T-helper 1 cell treated with Interleukin-12 subunit alpha and Interleukin-12 subunit beta and Interleukin-4 antibody, amounts not matched to agents 30 ng/mL and 1 ng/mL, for 36 hours (primary cell): ENCODE measurements at regions not wholly inside any gene's neighbourhood (a gene's known extent, or its start where the extent isn't known, plus 50 kb on each side); places are given as distances from the start of the nearest gene placed in this dataset.

Source experiments
- intact Hi-C: fragments of 100-400 bp; cut with micrococcal nuclease; formaldehyde crosslinking; loops from one replicate; pipeline ENCODE4 v1.15.1; 2024

DNA sequence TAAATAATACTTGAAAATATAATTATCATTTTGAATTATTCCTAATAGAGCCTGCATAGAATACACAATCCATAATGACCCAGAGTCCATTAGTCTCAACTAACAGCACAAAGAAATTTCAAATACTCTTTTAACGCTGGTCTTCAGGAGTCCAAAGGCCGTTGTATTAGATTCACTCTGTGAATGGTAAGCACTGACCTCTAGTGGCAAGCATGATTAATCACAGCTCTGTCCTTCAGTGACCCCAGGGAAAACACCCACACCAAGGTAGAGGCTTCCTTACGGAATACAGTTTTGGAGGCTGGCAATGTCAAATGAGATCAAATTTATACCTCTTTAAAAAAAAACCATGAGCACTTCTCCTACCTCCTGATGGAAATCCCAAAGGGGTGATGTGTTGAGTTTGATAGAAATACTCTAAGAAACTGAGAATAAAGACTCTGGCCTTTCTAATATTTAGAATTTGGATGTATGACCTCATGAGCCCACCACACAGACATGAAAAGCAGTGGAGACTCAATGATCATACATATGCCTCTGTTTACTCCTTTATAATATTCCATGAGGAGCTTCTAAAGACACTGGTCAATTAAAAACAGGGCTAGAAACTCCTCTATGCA is 147.2 kb upstream of the DKK2 start:
- intact Hi-C loops: loop anchor here (2.0 kb wide), 1 partner anchor 814 kb away; the partner anchor contains the start of gene GIMD1

DNA sequence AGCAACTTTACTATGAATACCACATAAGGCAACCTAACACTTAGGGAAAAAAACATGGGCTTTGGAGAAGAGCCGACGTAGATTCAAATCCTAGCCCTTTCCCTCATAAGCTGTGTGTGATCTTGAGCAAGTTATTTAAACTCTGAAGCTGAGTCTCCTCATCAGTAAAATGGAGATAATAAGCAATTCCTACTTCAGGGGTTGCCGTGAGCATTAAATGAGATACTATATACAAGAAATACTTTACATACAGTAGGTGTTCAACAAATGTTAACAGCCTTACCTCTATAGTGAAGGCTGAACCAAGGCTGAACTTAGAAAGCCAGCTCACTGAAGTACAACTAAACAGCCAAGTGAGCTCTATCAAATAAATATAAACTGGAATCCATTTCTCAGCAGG is 146.2 kb upstream of the DKK2 start:
- intact Hi-C loops: loop anchor here (2.0 kb wide), 1 partner anchor 814 kb away; the partner anchor contains the start of gene GIMD1

DNA sequence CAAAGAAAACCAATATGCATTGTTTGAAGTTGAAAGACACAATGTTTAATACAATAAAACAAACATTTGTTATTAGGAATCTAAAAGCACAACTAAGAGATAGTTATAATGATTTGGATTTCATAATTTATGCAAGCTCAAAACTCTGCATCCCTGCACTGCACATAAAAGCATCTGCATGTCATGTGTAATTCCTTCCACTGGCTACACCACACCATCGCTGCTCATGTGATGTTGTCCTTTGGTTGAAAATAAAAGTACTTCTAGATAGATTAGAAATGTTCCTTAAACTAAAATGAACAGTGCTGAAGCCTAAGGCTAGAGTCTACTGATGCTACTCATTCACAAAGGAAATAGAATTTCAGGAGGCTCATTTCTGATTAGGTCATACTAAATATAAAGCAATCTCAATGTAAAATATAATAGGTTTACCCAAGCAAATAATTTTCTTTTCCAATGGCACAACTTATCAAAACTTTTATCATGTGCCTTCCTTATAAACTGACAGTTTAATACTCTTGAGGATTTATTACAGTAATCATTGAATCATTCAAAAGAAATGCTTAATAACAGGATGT is 130.8 kb upstream of the DKK2 start:
- intact Hi-C loops: no loop called here

DNA sequence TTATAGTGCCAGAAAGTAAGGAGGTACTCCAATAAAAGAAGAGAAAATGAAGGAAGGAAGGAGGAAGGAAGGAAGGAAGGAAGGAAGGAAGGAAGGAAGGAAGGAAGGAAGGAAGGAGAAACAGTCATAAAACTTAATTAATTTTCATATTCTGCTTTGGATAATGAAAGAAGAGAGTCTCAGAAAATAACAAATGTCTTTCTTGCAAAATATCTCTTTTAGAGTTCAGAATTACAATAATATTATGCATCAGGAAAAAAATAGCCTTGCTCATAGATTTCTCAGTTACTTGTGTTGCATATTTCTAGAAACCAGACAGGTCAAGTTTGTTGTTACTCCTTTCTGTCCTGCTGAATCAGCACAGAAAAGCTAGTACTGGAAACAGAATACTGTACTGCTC is 130.1 kb upstream of the DKK2 start:
- intact Hi-C loops: no loop called here

DNA sequence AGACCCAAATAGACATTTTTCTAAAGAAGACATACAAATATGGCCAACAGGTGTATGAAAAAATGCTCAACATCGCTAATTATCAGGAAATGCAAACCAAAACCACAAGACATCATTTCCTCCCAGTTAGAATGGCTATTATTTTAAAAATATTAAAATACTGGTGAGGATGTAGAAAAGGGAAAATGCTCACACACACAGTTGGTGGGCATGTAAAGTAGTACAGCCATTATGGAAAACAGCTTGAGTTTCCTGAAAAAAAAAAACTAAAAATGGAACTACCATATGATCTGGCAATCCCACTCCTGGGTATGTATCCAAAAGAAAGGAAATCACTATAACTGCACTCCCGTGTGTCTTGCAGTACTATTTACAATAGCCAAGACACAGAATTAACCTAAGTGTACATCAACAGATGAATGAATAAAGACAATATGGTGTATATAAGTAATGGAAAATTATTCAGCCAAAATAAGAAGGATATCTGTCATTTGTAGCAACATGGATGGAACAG is 128.9 kb upstream of the DKK2 start:
- intact Hi-C loops: no loop called here

DNA sequence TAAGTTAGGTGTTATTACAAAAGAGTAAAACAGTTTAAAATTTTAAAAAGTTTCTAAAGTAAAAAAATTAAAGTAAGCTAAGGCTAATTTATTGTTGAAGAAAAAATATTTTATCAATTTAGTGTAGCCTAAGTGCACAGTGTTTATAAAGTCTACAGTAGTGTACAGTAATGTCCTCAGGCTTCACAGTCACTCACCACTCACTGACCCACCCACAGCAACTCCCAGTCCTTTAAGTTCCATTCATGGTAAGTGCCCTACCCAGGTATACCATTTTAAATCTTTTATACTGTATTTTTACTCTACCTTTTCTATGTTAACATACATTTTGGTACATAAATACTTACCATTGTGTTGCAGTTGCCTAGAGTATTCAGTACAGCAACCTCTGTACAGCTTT is 120.3 kb upstream of the DKK2 start:
- intact Hi-C loops: no loop called here

DNA sequence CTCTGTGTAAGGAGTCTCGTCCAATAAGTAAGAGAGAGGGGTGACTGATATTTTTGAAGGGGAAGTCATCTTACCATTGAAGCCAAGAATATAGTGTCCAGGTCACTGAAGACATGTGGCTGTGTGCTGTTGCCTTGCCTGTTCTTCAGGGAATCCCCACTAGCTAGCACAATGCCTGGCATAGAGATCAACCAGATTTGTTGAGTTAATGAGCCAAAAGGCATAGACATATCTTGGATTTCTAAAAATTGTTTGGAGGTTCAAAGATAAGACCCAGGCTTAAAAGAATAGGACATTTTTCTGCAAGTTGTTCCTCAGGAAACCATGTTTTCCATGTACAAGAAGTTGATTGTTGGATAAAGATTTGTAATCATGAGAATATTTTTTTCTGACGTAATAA is 119.3 kb upstream of the DKK2 start:
- intact Hi-C loops: no loop called here

DNA sequence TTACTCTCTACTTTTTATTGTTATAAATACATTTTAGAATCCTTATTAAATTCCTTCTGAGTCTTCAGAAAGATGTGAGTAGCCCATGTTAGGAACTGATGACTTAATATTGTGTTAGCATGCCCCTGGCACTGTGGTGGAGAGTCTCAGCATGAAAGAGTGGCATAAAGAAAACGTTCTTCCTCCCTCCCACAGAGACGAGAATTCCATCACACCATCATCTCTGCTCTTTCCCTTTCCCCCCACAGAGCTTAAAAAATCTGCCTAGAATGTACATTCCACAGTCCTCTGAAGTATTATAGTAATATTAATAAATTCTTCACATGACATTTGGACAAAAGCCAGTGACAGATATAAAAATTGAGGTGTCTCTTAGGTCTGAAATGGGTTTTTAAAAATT is 117.8 kb upstream of the DKK2 start:
- intact Hi-C loops: no loop called here

DNA sequence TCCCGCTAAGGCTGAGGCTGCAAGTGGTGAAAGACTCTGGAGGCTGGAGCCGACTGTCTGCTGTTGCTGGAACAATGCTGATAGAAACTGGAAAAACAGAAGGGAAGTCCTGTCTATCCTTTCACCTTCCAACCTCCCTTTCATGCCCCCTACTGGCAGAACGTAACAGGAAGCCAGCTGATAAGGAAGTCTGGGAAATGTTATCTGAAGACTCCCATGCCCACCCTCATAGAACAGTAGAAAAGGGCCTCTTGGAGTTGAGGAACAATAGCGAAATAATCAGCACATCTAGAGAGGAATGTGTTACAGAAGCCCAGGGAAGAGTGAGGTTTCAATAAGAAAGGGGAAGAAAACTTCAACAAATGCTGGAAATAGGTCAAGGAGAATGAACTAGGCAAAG is 117.1 kb upstream of the DKK2 start:
- intact Hi-C loops: no loop called here

DNA sequence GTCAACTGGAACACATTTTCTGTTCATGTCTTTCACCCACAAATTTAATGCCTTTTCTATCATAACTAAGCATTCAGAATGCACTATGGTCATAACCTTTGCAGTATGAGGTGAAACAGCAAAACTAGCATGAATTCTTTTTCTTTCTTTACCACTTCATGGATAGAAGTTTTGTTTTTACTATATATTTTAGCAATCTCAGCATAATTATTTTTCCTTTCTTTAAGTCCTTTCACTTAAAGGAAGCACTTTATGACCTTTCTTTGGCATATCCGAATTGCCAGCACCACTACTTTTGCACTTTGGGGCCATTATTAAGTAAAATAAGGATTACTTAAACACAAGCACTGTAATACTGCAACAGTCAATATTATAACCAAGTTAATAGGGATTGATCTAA is 115.1 kb upstream of the DKK2 start:
- intact Hi-C loops: no loop called here

DNA sequence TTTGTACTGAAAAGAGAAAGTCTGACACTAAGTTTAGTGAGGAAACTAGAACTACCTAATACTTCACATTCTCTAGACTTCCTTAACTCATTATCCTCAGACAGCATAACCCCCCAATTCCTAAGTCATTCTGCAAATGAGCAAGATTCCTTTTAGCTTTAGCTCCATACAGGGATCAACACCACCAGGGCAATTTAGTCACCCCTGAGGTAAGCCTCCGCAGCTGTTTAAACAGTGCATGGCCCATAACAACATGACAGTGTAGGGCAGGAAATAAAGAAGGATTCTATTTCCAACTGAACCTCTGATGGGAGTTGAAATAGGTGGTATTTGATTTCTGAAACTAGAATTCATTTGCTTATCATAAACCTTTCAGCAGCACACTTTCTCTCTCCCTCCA is 112.8 kb upstream of the DKK2 start:
- intact Hi-C loops: no loop called here

DNA sequence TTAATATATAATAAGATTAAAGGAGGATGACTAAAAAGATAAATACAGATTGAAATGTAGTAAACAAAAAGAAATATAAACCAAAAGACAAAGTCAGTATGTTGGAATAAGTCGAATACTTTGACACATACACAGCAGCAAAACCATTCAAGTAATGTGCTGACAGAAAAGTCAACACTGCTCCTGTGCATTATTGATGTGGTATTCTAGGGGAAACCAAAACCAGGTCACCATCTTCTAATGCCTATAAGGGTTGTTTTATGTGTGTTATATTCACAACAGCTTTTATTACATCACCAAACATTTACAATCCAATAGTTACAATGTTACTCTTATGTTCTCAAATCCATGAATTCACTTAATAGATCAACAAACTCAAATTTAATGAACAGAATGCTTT is 111.8 kb upstream of the DKK2 start:
- intact Hi-C loops: no loop called here

DNA sequence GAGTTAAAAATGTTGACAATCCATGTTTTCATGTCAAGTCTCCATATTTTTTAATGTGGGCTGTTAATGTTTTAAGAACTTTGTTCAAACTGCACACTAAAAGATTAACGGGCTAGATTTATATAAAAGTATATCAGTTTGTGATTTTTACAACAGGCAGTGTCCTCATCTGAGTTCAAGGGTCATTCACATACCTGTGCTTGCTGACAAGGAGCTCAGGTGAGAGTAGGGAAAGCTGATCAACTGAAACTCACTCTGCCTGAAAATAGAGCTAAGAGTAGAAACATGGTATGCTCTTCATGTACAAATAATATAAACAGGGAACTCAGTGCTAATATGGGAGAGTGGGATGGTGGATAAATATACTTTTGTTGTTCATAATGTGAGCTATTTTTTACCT is 102.3 kb upstream of the DKK2 start:
- intact Hi-C loops: no loop called here

DNA sequence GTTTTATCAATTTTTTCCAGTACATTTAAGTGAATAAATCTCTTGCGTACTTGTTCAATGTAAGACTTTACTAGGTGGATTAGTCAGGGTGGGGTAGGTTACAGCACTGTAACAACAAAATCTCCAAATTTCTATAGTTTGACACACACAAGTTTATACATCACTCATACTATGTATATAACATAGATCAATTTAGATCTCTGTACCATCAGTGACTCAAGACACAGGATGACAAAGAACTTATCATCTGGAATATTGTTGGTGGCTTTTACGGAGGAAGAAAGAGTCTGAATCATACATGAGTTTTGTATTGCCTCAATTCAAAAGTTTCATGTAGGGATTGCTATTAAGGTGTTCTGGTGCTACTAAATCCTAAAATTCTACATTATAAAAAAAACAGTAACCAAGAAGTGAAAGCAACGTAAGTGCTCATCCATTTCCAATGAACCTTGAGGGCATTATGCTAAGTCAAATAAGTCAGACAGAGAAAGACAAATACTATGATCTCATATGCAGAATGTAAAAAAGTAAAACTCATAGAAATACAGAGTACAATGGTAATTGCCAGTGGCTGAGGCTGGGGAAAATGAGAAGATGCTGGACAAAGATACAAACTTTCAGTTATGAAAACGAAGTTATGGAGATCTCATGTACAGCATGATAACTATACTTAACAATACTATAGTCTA is 98.0 kb upstream of the DKK2 start:
- intact Hi-C loops: no loop called here

DNA sequence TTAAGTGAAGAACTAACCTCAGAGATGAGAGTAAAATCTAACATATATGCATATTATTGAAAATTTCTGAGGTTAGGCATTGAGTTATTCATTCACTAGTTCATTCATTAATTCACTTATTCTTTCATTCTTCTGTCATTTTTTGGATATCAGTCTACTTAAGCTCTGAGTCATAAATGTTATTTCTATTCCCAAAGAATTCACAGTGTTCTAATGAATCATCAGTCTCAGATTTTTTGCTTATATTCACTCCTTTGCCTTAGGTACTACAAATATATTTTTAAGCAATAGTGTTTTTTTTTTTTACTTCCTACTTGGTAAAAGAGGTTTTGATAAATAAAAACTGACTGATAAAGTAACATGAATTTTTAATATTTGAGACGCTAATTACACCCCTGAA is 95.2 kb upstream of the DKK2 start:
- intact Hi-C loops: no loop called here

DNA sequence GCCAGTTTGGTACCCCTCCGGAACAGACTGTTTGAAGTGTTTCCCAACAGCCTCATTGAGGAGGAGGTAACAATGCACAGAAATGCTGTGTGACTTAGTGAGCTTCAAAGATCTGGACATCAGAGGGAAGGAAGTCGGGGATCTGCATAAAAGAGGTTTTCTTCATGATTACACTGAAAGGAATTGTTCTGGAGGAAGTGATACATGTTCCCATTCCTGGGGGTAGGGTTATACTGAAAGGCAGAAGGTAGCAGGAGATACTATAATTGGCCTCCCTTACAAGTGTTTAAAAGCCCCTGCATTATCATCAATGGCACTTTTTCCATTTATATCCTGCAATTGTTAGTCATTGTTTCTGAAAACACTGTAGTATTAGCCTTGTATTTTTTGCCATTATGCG is 94.0 kb upstream of the DKK2 start:
- intact Hi-C loops: no loop called here

DNA sequence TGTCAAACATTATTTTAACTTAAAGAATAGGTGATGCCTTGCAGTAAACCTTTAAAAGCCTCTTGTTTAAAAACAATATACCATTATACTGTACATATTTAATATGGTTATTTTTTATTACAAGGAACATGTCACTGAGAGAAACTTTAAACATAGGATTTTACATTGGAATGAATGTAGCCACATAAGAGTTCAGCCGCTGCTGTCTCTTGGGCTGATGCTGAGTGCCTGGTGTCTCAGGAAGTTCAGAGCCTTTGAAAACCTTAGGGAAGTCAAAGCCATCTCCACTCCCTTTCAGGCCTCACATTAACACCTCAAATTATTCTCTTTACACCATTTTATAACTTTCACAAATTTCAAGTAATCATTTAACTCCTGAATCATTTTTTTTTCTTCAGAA is 93.5 kb upstream of the DKK2 start:
- intact Hi-C loops: no loop called here

DNA sequence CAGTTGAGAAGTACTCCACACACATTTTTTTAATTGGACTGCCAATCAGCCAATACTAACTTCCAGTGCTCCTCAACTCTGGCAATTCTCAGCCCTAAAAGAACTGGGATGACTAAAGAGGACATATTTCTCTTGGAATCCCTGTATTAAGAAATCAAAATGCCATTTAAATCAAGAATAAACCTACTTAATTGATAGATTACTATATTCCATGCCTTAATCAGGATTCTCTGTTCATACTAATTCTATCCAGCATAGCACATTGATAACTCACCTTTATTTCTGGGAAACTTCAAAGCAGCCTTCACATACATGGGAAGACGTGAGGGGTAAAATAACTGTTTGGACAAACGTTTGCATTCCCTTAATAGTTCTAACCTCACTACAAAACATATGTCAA is 93.0 kb upstream of the DKK2 start:
- intact Hi-C loops: no loop called here

DNA sequence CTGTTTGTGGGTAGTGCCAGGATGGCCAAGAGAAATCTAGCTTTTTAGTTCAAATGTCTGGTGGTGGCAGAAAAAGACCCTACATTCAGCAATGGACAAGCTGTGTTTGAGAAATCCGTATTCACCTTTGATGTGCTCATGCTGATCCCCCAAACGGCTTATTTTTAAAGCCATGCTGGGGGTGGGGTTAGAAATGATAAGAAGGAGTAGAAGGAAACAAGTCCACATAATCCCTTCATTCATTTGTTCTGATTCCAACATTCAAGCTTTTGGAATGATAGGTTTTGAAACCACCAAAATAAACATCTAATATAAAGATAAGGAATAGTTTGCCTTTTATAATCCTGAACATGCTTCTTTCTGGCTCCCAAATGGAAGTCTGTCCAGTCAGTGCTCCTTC is 92.0 kb upstream of the DKK2 start:
- intact Hi-C loops: no loop called here

DNA sequence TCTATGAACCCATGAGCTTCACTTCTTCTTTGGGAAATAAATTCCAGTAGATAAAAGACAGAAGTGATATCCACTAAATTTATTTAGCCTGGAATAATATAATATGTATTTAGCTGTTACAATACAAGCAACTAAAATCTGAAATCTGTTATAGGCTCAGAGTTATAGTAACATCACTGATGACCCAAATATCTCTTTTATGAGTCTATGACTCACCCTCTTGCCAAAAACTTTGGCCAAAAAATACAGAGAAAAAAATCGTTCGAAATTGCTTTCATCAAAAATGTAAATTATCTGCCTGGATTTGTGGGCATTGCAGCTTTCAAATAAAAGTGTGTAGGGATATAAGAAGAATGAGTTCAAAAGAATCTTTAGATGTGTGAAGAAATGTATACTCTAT is 89.4 kb upstream of the DKK2 start:
- intact Hi-C loops: no loop called here

DNA sequence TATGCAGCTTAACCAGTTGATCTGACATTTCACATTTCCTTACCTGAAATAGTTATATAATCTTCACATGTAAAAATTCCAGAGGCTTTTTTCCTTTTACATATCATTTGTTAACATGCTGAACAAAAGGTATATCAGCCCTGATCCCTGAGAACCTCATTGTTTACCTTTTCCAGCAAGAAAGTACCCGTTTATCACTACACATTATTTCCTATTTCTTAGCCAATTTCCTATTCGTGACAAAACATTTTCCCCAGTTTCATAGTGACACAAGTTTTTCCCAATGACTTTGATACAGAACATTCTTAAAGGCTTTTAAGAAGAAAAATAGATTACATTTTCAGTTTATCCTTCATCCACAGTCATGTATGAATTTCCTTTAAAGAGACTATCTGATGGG is 86.6 kb upstream of the DKK2 start:
- intact Hi-C loops: no loop called here

DNA sequence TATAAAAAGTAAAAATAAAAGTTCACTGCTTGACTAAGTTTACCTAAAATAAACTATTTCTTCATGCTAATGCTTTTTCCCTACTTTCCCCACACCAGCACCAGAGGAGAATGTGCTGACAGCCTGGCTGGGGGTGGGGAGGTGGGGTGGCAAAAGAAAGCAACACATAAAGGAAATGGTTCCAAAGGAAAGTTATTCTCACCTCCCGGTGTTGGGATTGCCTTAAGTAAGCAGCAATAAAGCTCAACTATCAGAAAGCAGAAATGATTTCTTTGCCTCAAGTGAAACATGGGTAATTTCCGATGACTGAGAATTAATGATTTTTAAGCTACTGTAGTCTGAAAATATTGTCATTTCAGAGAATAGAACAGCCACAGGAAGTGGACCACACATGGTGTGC is 84.5 kb upstream of the DKK2 start:
- intact Hi-C loops: no loop called here

DNA sequence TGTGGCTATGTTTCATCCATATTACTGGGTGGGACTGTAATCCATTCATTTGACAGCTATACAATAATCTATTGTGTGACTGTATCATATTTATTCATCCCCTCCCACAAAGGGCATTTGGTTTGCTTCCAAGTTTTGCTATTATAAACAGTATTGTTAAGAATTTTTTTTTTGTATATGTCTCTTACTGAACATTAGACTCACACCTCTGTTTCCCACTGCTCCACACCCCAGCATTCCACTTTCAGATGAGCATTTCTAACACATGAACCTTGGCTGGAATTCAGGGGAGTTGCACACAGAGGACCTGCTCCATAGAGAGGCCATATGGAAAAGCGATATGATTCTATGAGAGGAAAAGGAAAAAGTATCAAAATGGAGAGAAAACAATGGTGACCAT is 81.6 kb upstream of the DKK2 start:
- intact Hi-C loops: no loop called here
